Mucosa of rectum (tissue), 2 donors: ENCODE measurements at regions not wholly inside any gene's neighbourhood (a gene's known extent, or its start where the extent isn't known, plus 50 kb on each side); places are given as distances from the start of the nearest gene placed in this dataset.
"Not testable (repeated sequence)": the region's sequence is repeated elsewhere in the genome, so short reads cannot be mapped to it uniquely, and the experiment has no call there.

Experiments used
- H3K27ac ChIP-seq, 2 donors: one replicate each; pipeline ENCODE4 v1.7.0; 2013; ENCODE audit warnings: inconsistent platforms in 2 of 2, low read depth in 2 of 2, low read length in 2 of 2
- H3K27me3 ChIP-seq, 2 donors: one replicate each; pipeline ENCODE4 v1.7.0; 2013; ENCODE audit warnings: low read length in 2 of 2; ENCODE audit not compliant: control insufficient read depth in 2 of 2, insufficient read depth in 2 of 2
- H3K36me3 ChIP-seq, 2 donors: one replicate each; pipeline ENCODE4 v1.7.0; 2013; ENCODE audit warnings: low read length in 2 of 2; ENCODE audit not compliant: control insufficient read depth in 2 of 2, insufficient read depth in 2 of 2
- H3K4me1 ChIP-seq, 2 donors: one replicate each; pipeline ENCODE4 v1.7.0; 2013; ENCODE audit warnings: low read length in 2 of 2, mild to moderate bottlenecking in 1 of 2; ENCODE audit not compliant: control insufficient read depth in 2 of 2, insufficient read depth in 2 of 2
- H3K4me3 ChIP-seq, 2 donors: one replicate each; pipeline ENCODE4 v1.7.0; 2013; ENCODE audit warnings: low read length in 2 of 2
- H3K9ac ChIP-seq, 2 donors: one replicate each; pipeline ENCODE4 v1.7.0; 2013; ENCODE audit warnings: low read length in 2 of 2, low read depth in 1 of 2, mild to moderate bottlenecking in 1 of 2
- H3K9me3 ChIP-seq, 2 donors: one replicate each; pipeline ENCODE4 v1.7.0; 2013; ENCODE audit warnings: low read length in 2 of 2; ENCODE audit not compliant: control insufficient read depth in 2 of 2
- donor health status: healthy.
- donor health status: Normal muscosa, but diverticular disease.

DNA sequence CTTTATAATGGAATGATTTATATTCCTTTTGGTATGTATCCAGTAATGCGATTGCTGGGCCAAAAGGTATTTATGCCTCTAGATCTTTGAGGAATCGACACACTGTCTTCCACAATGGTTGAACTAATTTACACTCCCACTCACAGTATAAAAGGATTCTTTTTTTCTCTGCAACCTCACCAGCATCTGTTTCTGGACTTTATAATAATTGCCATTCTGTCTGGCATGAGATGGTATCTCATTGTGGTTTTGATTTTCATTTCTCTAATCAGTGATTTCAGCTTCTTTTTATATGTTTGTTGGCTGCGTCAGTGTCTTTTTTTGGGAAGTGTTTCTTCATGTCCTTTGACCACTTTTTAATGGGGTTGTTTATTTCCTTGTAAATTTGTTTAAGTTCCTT is 679.3 kb downstream of the JRKL start:
- H3K9ac ChIP-seq: no peak overlapping the region
- H3K27me3 ChIP-seq: no peaks in the 10 kb centered on the region
- peaks cover 0 to 5% of the 10 kb centered on the region in 2 donors for H3K9me3 ChIP-seq
- no peak overlapping the region for H3K4me3 ChIP-seq
- no peaks in the 10 kb centered on the region for H3K36me3 ChIP-seq
- no peaks in the 10 kb centered on the region for H3K4me1 ChIP-seq
- no peak overlapping the region for H3K27ac ChIP-seq

- Histone ChIP-seq H3K9ac (no peak overlapping the region), H3K4me1 (no peaks in the 10 kb centered on the region), H3K36me3 (no peaks in the 10 kb centered on the region), H3K4me3 (no peak overlapping the region), H3K27me3 (no peaks in the 10 kb centered on the region), H3K27ac (no peak overlapping the region), H3K9me3 (peaks cover 0 to 5% of the 10 kb centered on the region in 2 donors)
Observed at GRCh38 chr11:97072420-97072819, 682.6 kb downstream of the JRKL start.

DNA sequence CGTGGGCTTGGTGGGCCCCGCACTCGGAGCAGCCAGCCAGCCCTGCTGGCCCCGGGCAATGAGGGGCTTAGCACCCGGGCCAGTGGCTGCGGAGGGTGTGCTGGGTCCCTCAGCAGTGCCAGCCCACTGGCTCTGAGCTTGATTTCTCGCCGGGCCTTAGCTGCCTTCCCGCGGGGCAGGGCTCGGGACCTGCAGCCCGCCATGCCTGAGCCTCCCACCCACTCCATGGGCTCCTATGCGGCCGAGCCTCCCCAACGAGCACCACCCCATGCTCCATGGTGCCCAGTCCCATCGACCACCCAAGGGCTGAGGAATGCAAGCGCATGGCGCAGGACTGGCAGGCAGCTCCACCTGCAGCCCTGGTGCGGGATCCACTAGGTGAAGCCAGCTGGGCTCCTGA is 686.9 kb downstream of the JRKL start:
- not testable (repeated sequence) for H3K9ac ChIP-seq, H3K4me1 ChIP-seq, H3K36me3 ChIP-seq, H3K4me3 ChIP-seq, H3K27ac ChIP-seq, H3K27me3 ChIP-seq, H3K9me3 ChIP-seq

DNA sequence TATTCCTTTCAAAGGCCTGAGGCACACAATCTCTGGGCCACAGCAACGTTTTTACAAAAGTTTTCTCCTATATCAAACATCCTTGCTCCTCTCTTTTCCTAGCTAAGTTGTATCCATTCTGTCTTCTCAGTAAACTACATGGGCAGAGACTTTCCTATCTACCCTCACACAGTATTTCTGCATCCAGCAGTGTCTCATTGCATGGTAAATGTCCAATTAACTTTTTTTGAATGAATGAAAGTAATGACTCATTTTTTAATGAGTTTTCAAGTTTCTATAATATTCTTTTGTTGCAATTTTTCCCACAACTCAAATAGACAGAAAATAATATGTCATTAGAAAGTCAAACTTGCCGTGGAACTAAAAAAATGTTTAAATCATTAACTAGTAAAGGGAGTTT is 688.6 kb downstream of the JRKL start:
- Histone ChIP-seq H3K36me3 (no peaks in the 10 kb centered on the region), H3K27ac (no peak overlapping the region), H3K9me3 (no peaks in the 10 kb centered on the region), H3K4me1 (no peaks in the 10 kb centered on the region), H3K27me3 (no peaks in the 10 kb centered on the region), H3K4me3 (no peak overlapping the region), H3K9ac (no peak overlapping the region)

GRCh38 chr11:97079244-97079643 is 689.4 kb downstream of the JRKL start:
- Histone ChIP-seq H3K36me3 (no peaks in the 10 kb centered on the region), H3K27ac (no peak overlapping the region), H3K9ac (no peak overlapping the region), H3K4me1 (no peaks in the 10 kb centered on the region), H3K4me3 (no peak overlapping the region), H3K9me3 (no peaks in the 10 kb centered on the region), H3K27me3 (no peaks in the 10 kb centered on the region)

- Histone ChIP-seq H3K27ac (no peak overlapping the region), H3K36me3 (no peaks in the 10 kb centered on the region), H3K27me3 (no peaks in the 10 kb centered on the region), H3K4me1 (no peaks in the 10 kb centered on the region), H3K9ac (no peak overlapping the region), H3K4me3 (no peak overlapping the region), H3K9me3 (no peaks in the 10 kb centered on the region)
Observed at GRCh38 chr11:97087419-97087818, 697.6 kb downstream of the JRKL start.

DNA sequence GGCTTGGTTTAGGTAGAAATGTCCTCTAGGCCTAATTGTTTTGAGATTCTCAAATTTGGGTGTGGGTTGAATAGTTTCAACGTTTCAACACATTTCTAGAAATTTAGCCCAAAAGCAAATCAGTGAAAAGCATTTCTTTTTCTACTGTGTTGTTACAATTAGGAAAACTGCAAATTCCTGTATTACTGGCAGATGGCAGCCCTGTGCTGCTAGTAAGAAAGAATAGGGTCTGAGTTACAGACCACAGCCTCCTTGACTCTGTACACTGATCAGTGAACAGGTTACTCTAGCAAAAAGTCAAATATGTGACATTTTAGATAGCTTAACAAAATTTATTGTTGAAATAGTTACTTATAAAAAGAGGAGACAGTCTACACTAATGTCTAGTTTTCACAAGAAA is 703.0 kb downstream of the JRKL start:
- no peaks in the 10 kb centered on the region for H3K36me3 ChIP-seq
- H3K4me1 ChIP-seq: no peaks in the 10 kb centered on the region
- H3K27ac ChIP-seq: no peak overlapping the region
- H3K9ac ChIP-seq: no peak overlapping the region
- H3K27me3 ChIP-seq: no peaks in the 10 kb centered on the region
- no peaks in the 10 kb centered on the region for H3K9me3 ChIP-seq
- H3K4me3 ChIP-seq: no peak overlapping the region

DNA sequence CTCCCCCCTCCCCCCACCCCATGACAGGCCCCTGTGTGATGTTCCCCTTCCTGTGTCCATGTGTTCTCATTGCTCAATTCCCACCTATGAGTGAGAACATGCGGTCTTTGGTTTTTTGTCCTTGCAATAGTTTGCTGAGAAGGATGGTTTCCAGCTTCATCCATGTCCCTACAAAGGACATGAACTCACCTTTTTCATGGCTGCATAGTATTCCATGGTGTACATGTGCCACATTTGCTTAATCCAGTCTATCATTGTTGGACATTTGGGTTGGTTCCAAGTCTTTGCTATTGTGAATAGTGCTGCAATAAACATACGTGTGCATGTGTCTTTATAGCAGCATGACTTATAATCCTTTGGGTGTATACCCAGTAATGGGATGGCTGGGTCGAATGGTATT is 712.4 kb downstream of the JRKL start:
- not testable (repeated sequence) for H3K36me3 ChIP-seq, H3K4me1 ChIP-seq, H3K9me3 ChIP-seq, H3K27ac ChIP-seq, H3K9ac ChIP-seq, H3K4me3 ChIP-seq, H3K27me3 ChIP-seq

- H3K27me3 ChIP-seq: no peaks in the 10 kb centered on the region
- H3K4me3 ChIP-seq: no peak overlapping the region
- no peaks in the 10 kb centered on the region for H3K36me3 ChIP-seq
- H3K9ac ChIP-seq: no peak overlapping the region
- H3K4me1 ChIP-seq: no peaks in the 10 kb centered on the region
- no peaks in the 10 kb centered on the region for H3K9me3 ChIP-seq
- H3K27ac ChIP-seq: no peak overlapping the region
Observed at GRCh38 chr11:97107604-97108003, 717.8 kb downstream of the JRKL start.

DNA sequence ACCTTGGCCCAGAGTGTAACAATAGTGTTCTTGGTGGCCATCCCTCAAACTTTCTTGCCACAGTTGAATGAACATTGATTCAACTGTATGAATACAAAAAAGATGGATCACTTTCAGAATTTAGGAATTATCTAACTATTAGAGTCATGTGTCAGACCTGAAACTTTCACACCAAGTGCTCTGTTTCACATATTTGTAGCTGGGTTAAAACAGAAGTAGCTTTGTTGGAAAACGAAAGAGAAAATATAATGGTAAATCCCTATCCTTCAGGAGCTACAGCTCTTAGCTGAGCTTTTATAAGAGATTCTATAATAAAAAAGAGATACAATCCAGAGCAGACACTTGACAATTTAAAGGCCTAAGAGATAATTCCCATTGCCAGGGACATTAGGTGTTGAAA is 719.3 kb downstream of the JRKL start:
- Histone ChIP-seq H3K27me3 (no peaks in the 10 kb centered on the region), H3K36me3 (no peaks in the 10 kb centered on the region), H3K9me3 (no peaks in the 10 kb centered on the region), H3K4me3 (no peak overlapping the region), H3K4me1 (no peaks in the 10 kb centered on the region), H3K27ac (no peak overlapping the region), H3K9ac (no peak overlapping the region)

DNA sequence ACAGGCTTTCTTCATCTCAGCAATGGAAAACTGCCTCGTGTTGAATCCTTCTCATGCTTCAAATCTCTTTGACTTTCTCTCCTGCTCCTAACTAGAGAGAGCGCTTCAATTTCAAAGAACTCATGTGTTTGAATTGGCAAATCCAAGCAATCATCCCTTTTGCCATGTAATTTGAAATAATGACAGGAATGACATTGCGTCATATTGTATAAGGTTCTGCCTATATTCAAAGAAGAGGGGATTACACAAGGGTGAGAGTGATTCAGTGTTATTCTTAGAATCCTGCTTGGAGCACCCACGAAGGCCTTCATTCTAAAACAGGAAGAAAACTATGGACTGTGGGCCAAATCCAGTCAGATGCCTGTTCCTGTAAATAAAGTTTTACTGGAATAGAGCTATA is 720.6 kb downstream of the JRKL start:
- no peak overlapping the region for H3K9ac ChIP-seq
- H3K27ac ChIP-seq: no peak overlapping the region
- H3K27me3 ChIP-seq: no peaks in the 10 kb centered on the region
- no peak overlapping the region for H3K4me3 ChIP-seq
- H3K4me1 ChIP-seq: no peaks in the 10 kb centered on the region
- no peaks in the 10 kb centered on the region for H3K36me3 ChIP-seq
- no peaks in the 10 kb centered on the region for H3K9me3 ChIP-seq
